ENCODE measurements at regions not wholly inside any gene's neighbourhood (a gene's known extent, or its start where the extent isn't known, plus 50 kb on each side); places are given as distances from the start of the nearest gene placed in this dataset.

DNA sequence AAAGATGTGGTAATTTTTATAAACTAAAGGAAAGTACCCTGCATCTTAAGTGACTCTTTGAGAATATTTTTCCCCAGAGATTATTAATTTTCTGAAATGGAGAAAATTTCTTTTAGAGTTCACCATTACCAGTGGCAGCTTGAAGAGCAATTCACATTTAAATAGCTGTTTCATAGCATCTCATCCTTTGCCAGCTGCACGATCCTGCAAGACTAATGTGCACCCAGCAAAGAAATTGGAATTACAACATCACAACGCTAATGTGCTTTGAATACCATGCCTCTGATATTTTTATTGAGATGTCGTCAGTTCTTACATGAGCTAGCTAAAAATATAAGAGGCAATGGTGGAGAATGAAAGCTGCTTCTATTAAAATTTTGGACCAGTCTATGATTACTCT lies 423.5 kb downstream of the TAF11L14 start:
- no peak for TF ChIP-seq POLR2A (IDR thresholded peaks at IDR 0.05)
- no peak for TF ChIP-seq CTCF (IDR thresholded peaks at IDR 0.05)
- TF ChIP-seq POLR2AphosphoS5 (IDR thresholded peaks at IDR 0.05), result no peak
- no peak for TF ChIP-seq EP300 (IDR thresholded peaks at IDR 0.05)
